ENCODE measurements at regions not wholly inside any gene's neighbourhood (a gene's known extent, or its start where the extent isn't known, plus 50 kb on each side); places are given as distances from the start of the nearest gene placed in this dataset.

GRCh38 chrX:120819126-120819525 is 56.5 kb downstream of the CT47B1 start:
- DNase-seq, result no peak

- no peak for DNase-seq
Measured at GRCh38 chrX:120813982-120814381, 61.7 kb downstream of the CT47B1 start.

GRCh38 chrX:120801426-120801825 is 74.2 kb downstream of the CT47B1 start:
- no peak for DNase-seq

DNA sequence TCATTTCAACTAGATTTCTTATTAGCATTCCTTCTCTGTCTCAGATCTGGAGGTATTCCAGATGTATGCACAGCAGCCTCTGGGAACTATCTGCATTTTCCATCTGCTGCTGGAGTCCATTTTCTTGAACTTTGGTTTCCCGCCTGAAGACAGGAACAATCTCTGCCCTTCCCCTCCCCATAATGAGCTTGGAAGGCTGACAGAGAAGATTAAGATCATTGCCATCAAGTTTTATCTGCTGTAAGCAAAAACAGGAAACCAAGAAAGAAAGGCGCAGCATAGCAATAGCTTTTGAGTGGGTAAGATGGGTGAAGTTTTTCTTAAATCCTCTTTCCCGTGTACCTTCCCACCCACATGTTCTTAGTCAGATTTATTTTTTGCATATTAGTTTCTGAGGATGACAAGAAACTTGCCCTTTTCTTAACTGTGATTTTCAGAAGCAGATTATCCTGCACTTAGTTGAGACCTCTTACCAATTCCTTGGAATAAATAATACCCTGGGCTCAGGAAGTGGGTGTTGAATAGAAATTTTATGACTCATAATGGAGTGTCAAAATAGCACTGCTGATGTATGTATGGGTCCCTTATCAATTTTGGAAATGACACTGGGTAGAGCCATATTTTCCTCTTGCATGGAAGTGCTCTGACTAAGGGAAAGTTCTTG is 78.3 kb downstream of the CT47B1 start:
- peak; percentile 39 for DNase-seq

- no peak for DNase-seq
Measured at GRCh38 chrX:120795301-120795700, 80.4 kb downstream of the CT47B1 start.

- no peak for DNase-seq
Measured at GRCh38 chrX:120794525-120794975, 81.1 kb downstream of the CT47B1 start.

DNA sequence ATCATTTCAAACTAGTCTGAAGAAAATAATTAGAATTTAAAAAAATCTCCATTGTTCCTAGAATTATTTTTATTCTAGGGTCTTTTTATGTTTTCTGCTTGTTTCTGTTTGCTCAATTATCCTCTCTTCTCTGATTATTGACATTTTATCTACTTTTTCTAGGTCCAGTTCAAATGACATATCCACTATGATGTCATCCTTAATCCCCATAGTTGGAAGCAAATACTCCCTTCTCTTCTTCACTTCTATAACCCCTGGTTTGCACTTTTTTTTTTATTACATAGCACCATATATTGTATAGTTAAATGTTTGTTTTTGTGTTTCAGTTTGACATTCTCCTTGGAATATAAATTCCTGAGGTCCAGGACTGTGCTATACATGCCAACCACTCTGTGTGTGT is 82.6 kb downstream of the CT47B1 start:
- no peak for DNase-seq

DNA sequence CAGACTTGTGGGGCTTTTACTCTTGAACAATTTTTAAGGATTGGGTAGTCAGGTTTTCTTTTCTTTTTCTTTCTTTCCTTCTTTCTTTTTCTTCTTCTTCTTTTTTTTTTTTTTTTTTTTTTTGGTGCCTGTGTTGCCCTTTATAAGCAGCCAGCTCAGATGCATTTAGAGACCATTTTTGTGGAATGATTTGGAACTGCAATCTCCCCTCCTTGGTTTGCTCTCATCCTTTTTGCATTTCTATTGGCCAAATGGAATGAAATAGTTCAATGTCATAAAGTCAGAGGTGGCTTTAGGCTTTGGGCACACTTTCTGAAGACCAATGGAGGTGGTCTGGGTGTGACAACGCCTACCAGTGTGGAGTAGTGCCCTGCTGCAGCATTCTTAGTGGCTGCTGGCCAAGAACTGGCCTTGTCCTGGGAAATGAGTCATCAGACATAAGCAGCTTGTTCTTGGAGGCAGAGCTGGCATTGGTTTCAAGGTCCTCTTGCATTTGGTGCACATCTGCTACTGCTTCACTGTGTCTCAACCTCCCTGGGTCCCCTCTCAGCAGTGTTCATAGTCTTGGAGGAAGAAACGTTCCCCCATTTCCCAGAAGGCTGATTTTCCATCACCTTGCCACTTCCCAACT is 84.5 kb downstream of the CT47B1 start:
- DNase-seq, result peak; percentile 16

GRCh38 chrX:120790552-120790951 is 85.1 kb downstream of the CT47B1 start:
- DNase-seq, result no peak

GRCh38 chrX:120790118-120790517 is 85.5 kb downstream of the CT47B1 start:
- DNase-seq, result peak; percentile 85

- peak; percentile 78 for DNase-seq
Measured at GRCh38 chrX:120781403-120781802, 94.3 kb downstream of the CT47B1 start.

GRCh38 chrX:120775959-120776358 is 99.7 kb downstream of the CT47B1 start:
- no peak for DNase-seq

DNA sequence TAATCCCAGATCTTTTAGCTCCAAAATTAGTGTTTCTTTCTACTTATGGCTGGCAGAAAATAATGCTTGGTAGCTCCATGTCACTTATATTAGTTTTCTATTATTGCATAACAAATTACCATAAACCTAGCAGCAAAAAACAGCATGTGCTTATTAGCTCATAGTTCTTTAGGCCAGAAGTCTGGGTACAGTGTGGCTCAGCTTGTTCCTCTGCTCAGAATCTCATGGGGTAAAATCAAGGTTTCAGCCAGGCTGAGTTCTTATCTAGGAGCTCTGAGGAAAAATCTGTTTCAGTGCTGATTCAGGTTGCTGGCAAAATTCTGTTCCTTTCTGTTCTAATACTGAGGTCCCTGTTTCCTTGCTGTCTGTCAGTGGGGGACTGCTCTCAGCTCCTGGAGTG is 101.1 kb downstream of the CT47B1 start:
- DNase-seq, result no peak

GRCh38 chrX:120773801-120774200 is 101.9 kb downstream of the CT47B1 start:
- no peak for DNase-seq

GRCh38 chrX:120769576-120770341 is 105.9 kb downstream of the CT47B1 start:
- DNase-seq, result peak; percentile 50

DNA sequence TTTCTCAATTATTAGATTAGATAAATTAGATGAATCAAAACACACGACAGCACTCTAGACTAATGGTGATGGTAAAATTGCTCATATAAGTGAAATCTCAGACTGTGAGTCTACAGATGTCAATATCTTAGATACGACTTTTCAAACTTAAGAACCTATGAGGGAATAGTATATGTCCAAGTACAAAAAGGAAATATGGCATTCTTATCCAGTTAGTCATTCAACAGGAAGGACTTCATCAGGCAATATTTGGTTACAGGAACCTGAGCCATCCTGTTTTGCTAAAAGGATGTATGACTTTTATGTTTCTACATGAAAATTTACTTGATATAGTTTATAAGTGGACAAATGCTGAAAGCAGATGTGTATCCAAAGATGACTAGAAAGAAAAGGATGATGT is 107.0 kb downstream of the CT47B1 start:
- no peak for DNase-seq

GRCh38 chrX:120768254-120768653 is 107.4 kb downstream of the CT47B1 start:
- DNase-seq, result no peak

- DNase-seq, result no peak
Measured at GRCh38 chrX:120763269-120763668, 112.4 kb downstream of the CT47B1 start.

DNA sequence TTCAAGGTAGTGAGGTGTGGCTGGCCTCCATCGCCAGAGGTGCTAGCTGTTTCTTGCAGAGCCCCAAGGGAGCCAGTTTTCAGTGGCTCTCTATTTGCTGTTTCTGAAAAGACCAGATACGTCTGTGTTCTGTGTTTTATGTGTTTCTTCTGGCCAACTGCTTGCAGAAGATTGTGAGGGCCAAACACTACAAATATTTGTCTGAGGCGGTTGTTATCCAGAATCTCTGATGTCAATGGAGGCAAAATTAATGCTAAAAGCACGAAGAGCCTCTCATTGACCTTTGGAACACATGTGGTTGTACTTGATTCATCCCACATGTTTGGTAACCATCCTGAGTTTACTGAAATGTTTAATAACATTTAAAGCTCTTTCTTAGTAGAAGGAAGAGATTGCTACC is 113.9 kb downstream of the CT47B1 start:
- peak; percentile 56 for DNase-seq

- no peak for DNase-seq
Measured at GRCh38 chrX:120759685-120760084, 116.0 kb downstream of the CT47B1 start.

GRCh38 chrX:120755066-120755846 is 120.4 kb downstream of the CT47B1 start:
- DNase-seq, result no peak

GRCh38 chrX:120753413-120754251 is 122.0 kb downstream of the CT47B1 start:
- DNase-seq, result no peak

Measured in tongue (tissue), 1 donor.